ENCODE measurements at regions not wholly inside any gene's neighbourhood (a gene's known extent, or its start where the extent isn't known, plus 50 kb on each side); places are given as distances from the start of the nearest gene placed in this dataset.

GRCh38 chr2:71950256-71951082, 197.2 kb downstream of the CYP26B1 start:
- no peak for TF ChIP-seq CTCF (IDR thresholded peaks at IDR 0.05)

GRCh38 chr2:71949537-71949798, 198.2 kb downstream of the CYP26B1 start:
- Mint-ChIP-seq H3K4me1 (peaks cover 26% of the 10 kb centered on the region), H3K27me3 (ENCODE audit: low read depth, poor library complexity) (peaks cover 41% of the 10 kb centered on the region), H3K27ac (no peak overlapping the region), H3K9me3 (peaks cover 4% of the 10 kb centered on the region), H3K4me3 (no peak overlapping the region), H3K36me3 (ENCODE audit: low read depth) (no peaks in the 10 kb centered on the region)
- no peak for TF ChIP-seq CTCF (IDR thresholded peaks at IDR 0.05)
- no peak for DNase-seq

More at GRCh38 chr2:71950256-71951082, 197.2 kb downstream of the CYP26B1 start:
- H3K4me1 Mint-ChIP-seq, result peaks cover 16% of the 10 kb centered on the region
- H3K27me3 Mint-ChIP-seq (ENCODE audit: low read depth, poor library complexity), result peaks cover 34% of the 10 kb centered on the region
- H3K36me3 Mint-ChIP-seq (ENCODE audit: low read depth), result no peaks in the 10 kb centered on the region
- H3K27ac Mint-ChIP-seq, result no peak overlapping the region
- H3K9me3 Mint-ChIP-seq, result peaks cover 10% of the 10 kb centered on the region
- H3K4me3 Mint-ChIP-seq, result no peak overlapping the region
- DNase-seq, result no peak

GRCh38 chr2:71948781-71949536, 198.7 kb downstream of the CYP26B1 start:
- TF ChIP-seq CTCF (IDR thresholded peaks at IDR 0.05), result no peak
- no peak for DNase-seq

GRCh38 chr2:71947809-71948208, 199.9 kb downstream of the CYP26B1 start:
- DNase-seq, result no peak
- H3K27me3 Mint-ChIP-seq (ENCODE audit: low read depth, poor library complexity), result peaks cover 43% of the 10 kb centered on the region
- no peak for TF ChIP-seq CTCF (IDR thresholded peaks at IDR 0.05)
- peaks cover 38% of the 10 kb centered on the region for H3K4me1 Mint-ChIP-seq
- H3K27ac Mint-ChIP-seq, result no peak overlapping the region
- H3K9me3 Mint-ChIP-seq, result no peaks in the 10 kb centered on the region
- H3K4me3 Mint-ChIP-seq, result no peak overlapping the region
- no peaks in the 10 kb centered on the region for H3K36me3 Mint-ChIP-seq (ENCODE audit: low read depth)

More at GRCh38 chr2:71948781-71949536, 198.7 kb downstream of the CYP26B1 start:
- Mint-ChIP-seq H3K36me3 (ENCODE audit: low read depth) (no peaks in the 10 kb centered on the region), H3K27ac (no peak overlapping the region), H3K4me1 (peaks cover 32% of the 10 kb centered on the region), H3K4me3 (no peak overlapping the region), H3K27me3 (ENCODE audit: low read depth, poor library complexity) (peaks cover 38% of the 10 kb centered on the region), H3K9me3 (no peaks in the 10 kb centered on the region)

GRCh38 chr2:71945603-71945959, 202.1 kb downstream of the CYP26B1 start:
- Mint-ChIP-seq H3K36me3 (ENCODE audit: low read depth) (no peaks in the 10 kb centered on the region), H3K4me1 (peaks cover 59% of the 10 kb centered on the region), H3K4me3 (no peak overlapping the region), H3K9me3 (no peaks in the 10 kb centered on the region), H3K27ac (no peak overlapping the region), H3K27me3 (ENCODE audit: low read depth, poor library complexity) (peaks cover 39% of the 10 kb centered on the region)
- no peak for DNase-seq
- no peak for TF ChIP-seq CTCF (IDR thresholded peaks at IDR 0.05)

Data from nephron progenitor cell (in vitro differentiated cells).